ENCODE measurements at regions not wholly inside any gene's neighbourhood (a gene's known extent, or its start where the extent isn't known, plus 50 kb on each side); places are given as distances from the start of the nearest gene placed in this dataset.

DNA sequence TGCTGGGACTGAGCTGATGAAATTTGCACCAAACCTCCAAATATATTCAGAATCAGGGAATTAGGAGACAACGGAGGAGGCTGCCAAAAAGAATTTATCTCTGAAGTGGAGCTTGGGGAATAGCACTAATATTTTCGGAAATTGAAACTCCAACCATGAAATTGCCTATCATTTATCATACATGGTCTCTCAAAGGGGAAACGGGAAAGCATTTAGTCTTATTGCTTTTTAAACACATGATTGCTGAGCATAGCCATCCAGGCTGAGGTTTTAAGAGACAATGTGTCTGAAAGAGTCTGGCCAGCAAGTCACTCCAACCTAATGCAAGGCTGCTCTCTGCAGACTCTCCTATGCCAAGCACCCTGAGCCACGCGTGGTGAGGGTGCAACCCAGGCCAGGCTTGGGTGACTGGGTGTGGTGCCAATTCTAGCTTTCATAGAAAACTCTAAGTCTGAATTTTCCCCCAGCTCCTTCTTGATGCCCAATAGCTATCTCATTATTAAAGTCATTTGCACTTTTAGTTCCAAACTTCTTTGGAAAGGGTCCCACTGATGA, 200.2 kb downstream of the RPLP1 start:
- TF ChIP-seq, protein P1, sequence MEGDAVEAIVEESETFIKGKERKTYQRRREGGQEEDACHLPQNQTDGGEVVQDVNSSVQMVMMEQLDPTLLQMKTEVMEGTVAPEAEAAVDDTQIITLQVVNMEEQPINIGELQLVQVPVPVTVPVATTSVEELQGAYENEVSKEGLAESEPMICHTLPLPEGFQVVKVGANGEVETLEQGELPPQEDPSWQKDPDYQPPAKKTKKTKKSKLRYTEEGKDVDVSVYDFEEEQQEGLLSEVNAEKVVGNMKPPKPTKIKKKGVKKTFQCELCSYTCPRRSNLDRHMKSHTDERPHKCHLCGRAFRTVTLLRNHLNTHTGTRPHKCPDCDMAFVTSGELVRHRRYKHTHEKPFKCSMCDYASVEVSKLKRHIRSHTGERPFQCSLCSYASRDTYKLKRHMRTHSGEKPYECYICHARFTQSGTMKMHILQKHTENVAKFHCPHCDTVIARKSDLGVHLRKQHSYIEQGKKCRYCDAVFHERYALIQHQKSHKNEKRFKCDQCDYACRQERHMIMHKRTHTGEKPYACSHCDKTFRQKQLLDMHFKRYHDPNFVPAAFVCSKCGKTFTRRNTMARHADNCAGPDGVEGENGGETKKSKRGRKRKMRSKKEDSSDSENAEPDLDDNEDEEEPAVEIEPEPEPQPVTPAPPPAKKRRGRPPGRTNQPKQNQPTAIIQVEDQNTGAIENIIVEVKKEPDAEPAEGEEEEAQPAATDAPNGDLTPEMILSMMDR (IDR thresholded peaks at IDR 0.05; ENCODE audit: low read depth, low read length), result no peak

DNA sequence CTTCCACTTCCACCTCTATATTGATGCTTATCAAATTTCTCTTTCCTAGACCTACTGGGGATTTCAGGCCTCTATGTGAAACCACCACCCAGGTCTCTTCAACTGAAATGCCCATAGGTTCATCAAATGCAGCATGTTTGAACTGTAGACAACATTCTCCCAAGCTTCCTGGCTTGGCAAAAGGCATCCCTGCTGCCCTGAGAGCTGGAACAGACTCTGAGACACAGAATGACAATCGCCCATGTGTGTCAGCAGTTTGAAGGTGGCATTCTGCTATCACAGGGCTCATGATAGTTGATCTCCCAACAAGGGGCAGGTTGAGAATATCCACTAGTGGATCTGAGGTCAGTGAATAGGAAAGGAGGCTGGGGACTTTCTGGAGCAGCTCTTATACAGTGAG, 200.7 kb downstream of the RPLP1 start:
- Histone ChIP-seq H3K9me3 (ENCODE audit: severe bottlenecking) (no peaks in the 10 kb centered on the region), H3K4me3 (ENCODE audit: low read depth, low read length) (no peak overlapping the region), H3K27me3 (ENCODE audit: insufficient read depth, low read depth, severe bottlenecking) (no peaks in the 10 kb centered on the region), H3K27ac (no peak overlapping the region), H3K36me3 (no peaks in the 10 kb centered on the region; the same call in 1 of the 2 replicates)
- TF ChIP-seq, protein P1 (IDR thresholded peaks at IDR 0.05; ENCODE audit: low read depth, low read length), result no peak
- DNase-seq, result no peak

More for the DNA sequence above, 200.2 kb downstream of the RPLP1 start:
- no peaks in the 10 kb centered on the region; the same call in 1 of the 2 replicates for H3K36me3 ChIP-seq
- no peak for DNase-seq
- no peak overlapping the region for H3K4me3 ChIP-seq (ENCODE audit: low read depth, low read length)
- no peaks in the 10 kb centered on the region for H3K27me3 ChIP-seq (ENCODE audit: insufficient read depth, low read depth, severe bottlenecking)
- no peak overlapping the region for H3K27ac ChIP-seq
- H3K9me3 ChIP-seq (ENCODE audit: severe bottlenecking), result no peaks in the 10 kb centered on the region

DNA sequence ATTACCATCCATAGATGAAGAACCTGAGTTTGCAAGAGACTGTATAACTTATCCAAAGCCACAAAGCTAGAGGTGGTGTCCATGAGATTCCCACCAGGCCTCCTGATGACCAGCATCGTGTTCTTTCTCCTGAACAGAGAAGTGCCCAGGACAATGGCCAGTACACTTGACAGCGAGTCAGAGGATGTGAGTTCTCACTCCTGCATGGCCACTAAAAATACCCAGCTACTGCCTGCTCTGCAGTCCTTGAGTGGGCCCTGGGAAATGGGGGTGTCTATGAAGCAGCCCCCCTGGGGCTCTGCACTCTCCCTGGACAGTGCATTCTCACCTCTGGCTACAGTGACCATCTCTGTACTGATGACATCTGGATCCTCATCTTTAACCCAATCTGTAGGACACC, 201.2 kb downstream of the RPLP1 start:
- Histone ChIP-seq H3K27me3 (ENCODE audit: insufficient read depth, low read depth, severe bottlenecking) (no peaks in the 10 kb centered on the region), H3K4me3 (ENCODE audit: low read depth, low read length) (no peak overlapping the region)
- TF ChIP-seq, protein P1 (IDR thresholded peaks at IDR 0.05; ENCODE audit: low read depth, low read length), result no peak

DNA sequence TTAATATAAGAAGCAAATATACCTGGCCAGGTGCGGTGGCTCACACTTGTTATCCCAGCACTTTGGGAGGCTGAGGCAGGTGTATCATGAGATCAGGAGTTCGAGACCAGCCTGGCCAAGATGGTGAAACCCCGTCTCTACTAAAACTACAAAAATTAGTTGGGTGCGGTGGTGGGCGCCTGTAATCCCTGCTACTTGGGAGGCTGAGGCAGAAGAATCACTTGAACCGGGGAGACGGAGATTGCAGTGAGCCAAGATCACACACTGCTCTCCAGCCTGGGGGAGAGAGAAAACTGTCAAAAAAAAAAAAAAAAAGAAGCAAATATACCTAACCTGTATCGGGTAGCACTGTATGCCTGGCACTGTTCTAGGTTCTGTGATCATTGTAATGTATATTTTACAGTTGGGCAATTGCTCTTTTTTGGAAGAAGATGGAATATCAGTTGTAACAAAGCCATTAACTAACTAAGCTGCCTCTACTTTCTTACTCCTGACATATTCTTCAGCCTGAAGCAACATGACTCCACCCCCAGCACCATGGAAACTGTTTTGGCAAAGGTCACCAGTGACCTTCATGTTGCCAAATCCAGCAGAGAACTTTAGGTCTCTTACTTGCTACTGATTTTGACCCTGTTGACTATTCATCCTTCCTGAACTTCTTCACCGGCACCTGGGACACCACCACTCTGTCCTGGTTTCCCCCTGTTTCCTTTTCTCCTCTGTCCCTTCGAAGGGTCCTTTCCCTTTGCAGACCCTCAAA, 203.8 kb downstream of the RPLP1 start:
- TF ChIP-seq, protein P1 (IDR thresholded peaks at IDR 0.05; ENCODE audit: low read depth, low read length), result no peak
- DNase-seq, result no peak
- Histone ChIP-seq H3K4me3 (ENCODE audit: low read depth, low read length) (no peak overlapping the region), H3K27me3 (ENCODE audit: insufficient read depth, low read depth, severe bottlenecking) (no peaks in the 10 kb centered on the region), H3K27ac (no peak overlapping the region), H3K9me3 (ENCODE audit: severe bottlenecking) (no peaks in the 10 kb centered on the region), H3K36me3 (no peaks in the 10 kb centered on the region)

More for the DNA sequence above, 201.2 kb downstream of the RPLP1 start:
- no peak overlapping the region for H3K27ac ChIP-seq
- H3K36me3 ChIP-seq, result no peaks in the 10 kb centered on the region; the same call in 1 of the 2 replicates
- H3K9me3 ChIP-seq (ENCODE audit: severe bottlenecking), result no peaks in the 10 kb centered on the region
- DNase-seq, result no peak

DNA sequence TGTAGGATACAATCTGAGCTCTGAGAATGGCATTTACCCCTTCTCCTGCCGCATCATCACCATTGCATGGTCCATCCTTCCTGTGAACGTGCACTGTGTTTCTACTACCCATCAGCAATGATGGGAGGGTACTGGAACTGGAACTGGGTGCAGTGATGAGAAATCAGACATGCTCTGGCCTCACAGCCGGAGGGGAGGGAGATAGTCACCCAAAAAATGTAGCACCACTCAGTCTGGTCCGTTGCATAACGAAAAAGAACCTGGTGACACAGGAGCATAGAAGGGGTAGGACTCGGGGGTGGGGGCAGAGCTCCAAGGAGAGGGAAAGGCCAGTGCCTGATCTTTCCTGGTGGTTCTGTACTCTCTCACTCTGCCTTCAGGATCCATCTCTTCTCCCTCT, 205.0 kb downstream of the RPLP1 start:
- DNase-seq, result no peak
- no peaks in the 10 kb centered on the region for H3K36me3 ChIP-seq
- H3K9me3 ChIP-seq (ENCODE audit: severe bottlenecking), result no peaks in the 10 kb centered on the region
- TF ChIP-seq, protein P1 (IDR thresholded peaks at IDR 0.05; ENCODE audit: low read depth, low read length), result no peak
- H3K27ac ChIP-seq, result no peak overlapping the region
- no peak overlapping the region for H3K4me3 ChIP-seq (ENCODE audit: low read depth, low read length)
- no peaks in the 10 kb centered on the region for H3K27me3 ChIP-seq (ENCODE audit: insufficient read depth, low read depth, severe bottlenecking)

Measured in WERI-Rb-1 (cell line).